Stomach (tissue), 4 donors: ENCODE measurements at regions not wholly inside any gene's neighbourhood (a gene's known extent, or its start where the extent isn't known, plus 50 kb on each side); places are given as distances from the start of the nearest gene placed in this dataset.

Experiments
- CTCF ChIP-seq, 7 experiments: fragments of 450-650 bp in 4 of 7; fragments of 200-600 bp in 3 of 7; sonication (generic) in 3 of 7; IDR thresholded peaks; one replicate each; pipeline ENCODE4 v1.5.1; 2016 to 2019; ENCODE audit warnings: antibody characterized with exemption in 7 of 7, control low read depth in 2 of 7, mild to moderate bottlenecking in 1 of 7
- POLR2A ChIP-seq, 4 donors: fragments of 450-650 bp; IDR thresholded peaks; one replicate each; pipeline ENCODE4 v1.6.1; 2016; ENCODE audit warnings: antibody characterized with exemption in 4 of 4, control low read depth in 2 of 4, mild to moderate bottlenecking in 1 of 4, moderate library complexity in 1 of 4
- POLR2AphosphoS5 ChIP-seq, 3 donors: sonication (generic); formaldehyde crosslinking; IDR thresholded peaks; one replicate each; pipeline ENCODE4 v1.6.1; 2016; ENCODE audit warnings: antibody characterized with exemption in 3 of 3

GRCh38 chr6:166221040-166221439 lies 53.4 kb upstream of the TBXT start:
- TF ChIP-seq CTCF (IDR thresholded peaks at IDR 0.05) (no peak), POLR2AphosphoS5 (IDR thresholded peaks at IDR 0.05) (no peak), POLR2A (IDR thresholded peaks at IDR 0.05) (no peak)
